Panc1 (cell line): ENCODE measurements at regions not wholly inside any gene's neighbourhood (a gene's known extent, or its start where the extent isn't known, plus 50 kb on each side); places are given as distances from the start of the nearest gene placed in this dataset.
"Not testable (repeated sequence)": the region's sequence is repeated elsewhere in the genome, so short reads cannot be mapped to it uniquely, and the experiment has no call there.

Experiments used
- ATAC-seq: fragments of 200-7000 bp; cut with Tn5 transposase; 2 replicates; pipeline ENCODE4 v1.9.1; 2020; ENCODE audit warnings: mild to moderate bottlenecking, moderate library complexity
- BruUV-seq: library from RNA; stranded (reverse); fragments of 400-500 nt; replicated peaks from 2 replicates; lab custom pipeline; 2021; lab: Mats Ljungman, UMichigan
- CTCF ChIA-PET: fragments of 300-600 bp; sonication (Branson Sonifier 250); formaldehyde crosslinking; loops from one replicate; lab custom pipeline; 2022; ENCODE audit warnings: antibody characterized with exemption; lab: Charles Lee
- POLR2A ChIA-PET: fragments of 300-600 bp; sonication (Branson Sonifier 250); formaldehyde crosslinking; loops from one replicate; lab custom pipeline; 2022; ENCODE audit warnings: antibody characterized with exemption; lab: Charles Lee
- DNase-seq: peaks from one replicate; pipeline ENCODE4 v3.0.0-alpha.2; 2010; ENCODE audit warnings: low read depth, low spot score
- H3K27ac ChIP-seq: 2 replicates; pipeline ENCODE4 v1.5.1; 2011; ENCODE audit warnings: mild to moderate bottlenecking, low read length, inconsistent platforms
- H3K27me3 ChIP-seq: fragments of 200-500 bp; sonication (Bioruptor generic); 2 replicates; pipeline ENCODE4 v1.6.0; 2014; ENCODE audit warnings: low read length, inconsistent platforms; ENCODE audit not compliant: control insufficient read depth, insufficient read depth
- H3K36me3 ChIP-seq: fragments of 200-500 bp; sonication (Bioruptor generic); 2 replicates; pipeline ENCODE4 v1.5.1; 2014; ENCODE audit warnings: inconsistent platforms, mild to moderate bottlenecking, low read length, moderate library complexity; ENCODE audit not compliant: control insufficient read depth, insufficient read depth
- H3K4me1 ChIP-seq: 2 replicates; pipeline ENCODE4 v1.5.1; 2011; ENCODE audit warnings: inconsistent platforms, mild to moderate bottlenecking, low read length, moderate library complexity; ENCODE audit not compliant: control insufficient read depth, insufficient read depth
- H3K4me3 ChIP-seq, 2 experiments: 2 replicates each; pipeline ENCODE4 v1.5.1; 2011 to 2012; ENCODE audit warnings: low read depth in 2 of 2, low read length in 2 of 2, mild to moderate bottlenecking in 2 of 2, inconsistent platforms in 1 of 2, moderate library complexity in 1 of 2
- H3K9me3 ChIP-seq: fragments of 200-500 bp; sonication (Bioruptor generic); 2 replicates; pipeline ENCODE4 v1.5.1; 2014; ENCODE audit warnings: low read depth, mild to moderate bottlenecking, inconsistent platforms, low read length, moderate library complexity; ENCODE audit not compliant: control insufficient read depth, insufficient read depth
- POLR2AphosphoS5 ChIP-seq: IDR thresholded peaks from 2 replicates; pipeline ENCODE4 v1.6.1; 2012; ENCODE audit warnings: mild to moderate bottlenecking, low read depth, low read length, moderate library complexity
- REST ChIP-seq, 2 experiments: IDR thresholded peaks; 2 replicates each; pipeline ENCODE4 v1.6.1; 2011 to 2012; ENCODE audit warnings: low read depth in 2 of 2, control low read depth in 1 of 2, low read length in 1 of 2, mild to moderate bottlenecking in 1 of 2, moderate library complexity in 1 of 2; ENCODE audit not compliant: insufficient read depth in 1 of 2
- SIN3A ChIP-seq: IDR thresholded peaks from 2 replicates; pipeline ENCODE4 v1.6.1; 2012; ENCODE audit warnings: low read depth, mild to moderate bottlenecking, low read length, moderate library complexity, borderline replicate concordance; ENCODE audit not compliant: insufficient read depth
- TCF7L2 ChIP-seq: IDR thresholded peaks from 2 replicates; pipeline ENCODE4 v1.6.1; 2011; ENCODE audit warnings: mild to moderate bottlenecking, low read depth, low read length, inconsistent platforms
- in situ Hi-C: cut with HindIII; loops from 2 replicates; pipeline ENCODE4 v1.10.0; 2016; ENCODE audit warnings: low sequenced_read_pairs, low pct_unique_long_range_greater_than_20kb
- intact Hi-C: fragments of 100-400 bp; cut with micrococcal nuclease; formaldehyde crosslinking; loops from one replicate; pipeline ENCODE4 v1.10.0; 2022; ENCODE audit not compliant: unreplicated experiment
- TF ChIP-seq, protein P1 (sequence below): fragments of 450-650 bp; IDR thresholded peaks from 2 replicates; pipeline ENCODE4 v1.5.1; 2017; ENCODE audit warnings: mild to moderate bottlenecking

DNA sequence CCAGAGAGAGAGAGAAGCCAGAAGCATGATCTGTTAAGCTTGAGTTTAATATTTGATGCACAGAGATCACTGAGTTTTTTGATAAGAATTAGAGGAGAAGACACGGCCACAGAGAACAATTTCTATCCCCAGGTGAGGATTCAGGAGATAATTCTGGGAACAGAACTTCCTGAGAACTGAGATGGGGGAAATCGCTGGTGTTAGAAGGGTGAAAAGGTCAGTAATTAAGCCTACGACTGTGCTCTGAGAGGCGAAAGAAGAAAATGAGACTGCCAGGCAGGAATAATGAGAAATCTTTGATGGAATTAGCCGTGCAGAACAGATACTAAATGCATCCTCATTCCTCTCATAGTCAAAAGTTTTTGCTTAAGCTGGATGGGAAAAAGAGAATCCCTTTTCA is 61.9 kb upstream of the EEF2KMT start:
- H3K27ac ChIP-seq, DNase-seq, H3K4me1 ChIP-seq, H3K36me3 ChIP-seq, intact Hi-C loops, BruUV-seq, in situ Hi-C loops, H3K9me3 ChIP-seq, H3K4me3 ChIP-seq, H3K27me3 ChIP-seq, ATAC-seq, POLR2A ChIA-PET, CTCF ChIA-PET: not testable (repeated sequence)

DNA sequence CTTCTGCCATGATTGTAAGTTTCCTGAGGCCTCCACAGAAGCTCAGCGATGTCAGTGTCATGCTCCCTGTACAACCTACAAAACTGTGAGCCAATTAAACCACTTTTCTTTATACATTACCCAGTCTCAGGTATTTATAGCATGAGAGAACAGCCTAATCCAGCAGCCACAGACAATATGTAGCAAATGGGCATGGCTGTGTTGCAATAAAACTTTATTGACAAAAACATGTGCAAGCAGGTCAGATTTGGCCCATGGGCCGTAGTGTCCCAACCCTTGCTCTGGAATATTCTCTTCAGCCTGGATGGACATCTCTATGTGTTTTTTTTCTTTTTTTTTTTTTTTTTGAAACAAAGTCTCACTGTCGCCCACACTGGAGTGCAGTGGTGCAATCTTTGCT is 60.9 kb upstream of the EEF2KMT start:
- BruUV-seq, result no TSS peak

DNA sequence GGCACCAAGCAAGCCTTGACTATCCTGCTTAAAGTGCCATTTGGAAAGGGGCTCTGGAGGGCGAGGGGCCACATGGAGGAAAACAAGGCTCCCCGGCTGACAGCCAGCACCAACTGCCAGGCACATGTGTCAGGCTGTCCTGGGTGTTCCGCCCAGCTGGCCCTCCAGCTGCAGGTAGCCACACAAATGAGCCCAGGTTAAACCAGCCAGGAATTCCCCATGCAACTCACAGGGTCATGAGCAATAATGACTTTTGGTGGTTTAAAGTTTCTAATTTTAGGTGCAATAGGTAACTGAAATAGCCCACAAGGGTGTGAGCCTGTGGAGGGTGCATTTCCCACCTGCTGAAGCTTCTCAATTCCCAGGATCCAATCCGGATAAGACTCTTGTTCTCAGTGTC is 58.9 kb upstream of the EEF2KMT start:
- POLR2A ChIA-PET, DNase-seq, H3K9me3 ChIP-seq, H3K27ac ChIP-seq, in situ Hi-C loops, H3K36me3 ChIP-seq, H3K4me3 ChIP-seq, CTCF ChIA-PET, intact Hi-C loops, ATAC-seq, BruUV-seq, H3K4me1 ChIP-seq, H3K27me3 ChIP-seq: not testable (repeated sequence)

More for the DNA sequence above, 60.9 kb upstream of the EEF2KMT start:
- Histone ChIP-seq H3K36me3 (no peaks in the 10 kb centered on the region), H3K27me3 (no peaks in the 10 kb centered on the region), H3K27ac (no peak overlapping the region), H3K4me3 (no peak overlapping the region), H3K4me1 (no peaks in the 10 kb centered on the region), H3K9me3 (no peaks in the 10 kb centered on the region)
- CTCF ChIA-PET, result no interaction called here
- in situ Hi-C loops (no loop called here), intact Hi-C loops (no loop called here)
- TF ChIP-seq TCF7L2 (no peak), POLR2AphosphoS5 (no peak), REST (IDR thresholded peaks at IDR 0.05; ENCODE audit: insufficient read depth in 1 of 2, low read depth in 2 of 2, low read length in 1 of 2) (no peak), SIN3A (no peak)
- TF ChIP-seq, protein P1, sequence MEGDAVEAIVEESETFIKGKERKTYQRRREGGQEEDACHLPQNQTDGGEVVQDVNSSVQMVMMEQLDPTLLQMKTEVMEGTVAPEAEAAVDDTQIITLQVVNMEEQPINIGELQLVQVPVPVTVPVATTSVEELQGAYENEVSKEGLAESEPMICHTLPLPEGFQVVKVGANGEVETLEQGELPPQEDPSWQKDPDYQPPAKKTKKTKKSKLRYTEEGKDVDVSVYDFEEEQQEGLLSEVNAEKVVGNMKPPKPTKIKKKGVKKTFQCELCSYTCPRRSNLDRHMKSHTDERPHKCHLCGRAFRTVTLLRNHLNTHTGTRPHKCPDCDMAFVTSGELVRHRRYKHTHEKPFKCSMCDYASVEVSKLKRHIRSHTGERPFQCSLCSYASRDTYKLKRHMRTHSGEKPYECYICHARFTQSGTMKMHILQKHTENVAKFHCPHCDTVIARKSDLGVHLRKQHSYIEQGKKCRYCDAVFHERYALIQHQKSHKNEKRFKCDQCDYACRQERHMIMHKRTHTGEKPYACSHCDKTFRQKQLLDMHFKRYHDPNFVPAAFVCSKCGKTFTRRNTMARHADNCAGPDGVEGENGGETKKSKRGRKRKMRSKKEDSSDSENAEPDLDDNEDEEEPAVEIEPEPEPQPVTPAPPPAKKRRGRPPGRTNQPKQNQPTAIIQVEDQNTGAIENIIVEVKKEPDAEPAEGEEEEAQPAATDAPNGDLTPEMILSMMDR, result no peak
- POLR2A ChIA-PET, result no interaction called here
- no peak for ATAC-seq
- DNase-seq, result no peak

DNA sequence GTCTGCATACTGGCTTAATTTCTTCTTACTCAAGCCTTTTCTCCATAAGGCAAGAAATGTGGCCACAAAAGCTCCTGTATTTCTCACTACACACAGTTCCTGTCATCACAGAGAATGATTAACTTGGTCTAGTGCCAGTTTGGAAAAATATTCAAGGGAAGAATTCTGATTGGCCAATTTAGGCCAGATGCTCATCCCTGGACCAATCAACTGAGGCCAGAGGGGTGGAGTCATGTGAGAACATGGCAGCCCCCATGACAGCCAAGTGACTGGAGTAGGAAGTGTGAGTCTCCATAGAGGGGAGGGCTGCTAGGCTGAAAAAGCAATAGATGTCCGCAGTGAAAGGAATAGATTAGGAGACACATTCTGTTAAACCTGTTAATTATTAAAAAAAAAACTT is 56.4 kb upstream of the EEF2KMT start:
- in situ Hi-C loops, H3K4me3 ChIP-seq, CTCF ChIA-PET, ATAC-seq, intact Hi-C loops, DNase-seq, H3K4me1 ChIP-seq, H3K27ac ChIP-seq, POLR2A ChIA-PET, BruUV-seq, H3K9me3 ChIP-seq, H3K27me3 ChIP-seq, H3K36me3 ChIP-seq: not testable (repeated sequence)

DNA sequence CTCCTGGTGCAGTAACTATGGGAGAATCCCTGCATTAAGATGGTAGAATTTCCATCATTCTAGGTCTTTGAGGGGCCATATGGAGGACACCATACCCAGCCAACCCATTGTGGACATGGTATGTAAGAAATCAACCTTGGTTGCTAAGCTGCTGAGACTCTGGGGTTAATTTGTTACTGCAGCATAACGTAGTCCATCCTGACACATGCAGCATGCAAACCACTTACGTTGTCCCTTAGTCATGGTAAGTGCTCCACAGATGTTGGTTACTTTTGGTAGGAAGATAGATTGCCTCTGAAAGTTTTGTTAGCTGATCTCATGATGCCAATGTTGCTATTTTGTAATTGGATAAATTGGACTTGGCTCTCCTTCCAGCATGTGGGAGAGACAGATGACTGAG is 53.8 kb upstream of the EEF2KMT start:
- H3K4me3 ChIP-seq, intact Hi-C loops, ATAC-seq, BruUV-seq, H3K9me3 ChIP-seq, in situ Hi-C loops, DNase-seq, POLR2A ChIA-PET, H3K4me1 ChIP-seq, H3K27me3 ChIP-seq, H3K36me3 ChIP-seq, H3K27ac ChIP-seq, CTCF ChIA-PET: not testable (repeated sequence)
